Cardiac fibroblast (primary cell): ENCODE measurements at regions not wholly inside any gene's neighbourhood (a gene's known extent, or its start where the extent isn't known, plus 50 kb on each side); places are given as distances from the start of the nearest gene placed in this dataset.
A peak's percentile ranks its signal among the peaks of the same experiment; 100 is the strongest.

Source experiments
- DNase-seq, 2 donors: peaks; one replicate each; pipeline versions ENCODE4 v3.0.0 to v3.0.0-alpha.2; 2010; ENCODE audit warnings: low read depth in 2 of 2
- H3K4me3 ChIP-seq, 2 donors: replicated peaks in 1 of 2; 1 replicate in 1 of 2; 2 replicates in 1 of 2; pipeline ENCODE4 v1.5.1; 2011; ENCODE audit warnings: low read depth in 2 of 2, low read length in 2 of 2, mild to moderate bottlenecking in 2 of 2, moderate library complexity in 1 of 2
- CTCF ChIP-seq: IDR thresholded peaks from one replicate; pipeline ENCODE4 v1.5.1; 2011; ENCODE audit warnings: low read depth, mild to moderate bottlenecking, low read length, inconsistent platforms

GRCh38 chr1:209529233-209529632 lies 54.3 kb upstream of the CAMK1G start:
- no peak for DNase-seq
- no peak overlapping the region for H3K4me3 ChIP-seq
- TF ChIP-seq CTCF = no peak

GRCh38 chr1:209531006-209531405 lies 52.5 kb upstream of the CAMK1G start:
- no peak overlapping the region for H3K4me3 ChIP-seq
- DNase-seq = peak in 1 of 2 donors; percentile 50
- TF ChIP-seq CTCF = no peak

- no peak overlapping the region for H3K4me3 ChIP-seq
- DNase-seq = peak in 1 of 2 donors; percentile 18
- TF ChIP-seq CTCF = no peak
Observed at GRCh38 chr1:209531549-209531948, 52.0 kb upstream of the CAMK1G start.
